Chondrocyte (in vitro differentiated cells): ENCODE measurements at regions not wholly inside any gene's neighbourhood (a gene's known extent, or its start where the extent isn't known, plus 50 kb on each side); places are given as distances from the start of the nearest gene placed in this dataset.

Experiments
- DNase-seq: peaks from one replicate; pipeline ENCODE4 v3.0.0; 2021; ENCODE audit warnings: mixed read lengths, low spot score
- H3K27ac Mint-ChIP-seq: one replicate; pipeline ENCODE4 v1.8.0; 2021; ENCODE audit warnings: mild to moderate bottlenecking, moderate library complexity, mixed read lengths; ENCODE audit not compliant: unreplicated experiment
- H3K27me3 Mint-ChIP-seq: 2 replicates; pipeline ENCODE4 v1.8.0; 2021; ENCODE audit warnings: low read depth, mixed read lengths
- H3K36me3 Mint-ChIP-seq: 2 replicates; pipeline ENCODE4 v1.8.0; 2021; ENCODE audit warnings: low read depth, mixed read lengths
- H3K4me1 Mint-ChIP-seq: 2 replicates; pipeline ENCODE4 v1.8.0; 2021; ENCODE audit warnings: low read depth, mild to moderate bottlenecking, mixed read lengths
- H3K4me3 Mint-ChIP-seq: one replicate; pipeline ENCODE4 v1.8.0; 2021; ENCODE audit warnings: mild to moderate bottlenecking, moderate library complexity, mixed read lengths; ENCODE audit not compliant: unreplicated experiment
- H3K9me3 Mint-ChIP-seq: 2 replicates; pipeline ENCODE4 v1.8.0; 2021; ENCODE audit warnings: low read depth, mixed read lengths
- CTCF ChIP-seq: fragments of 200-600 bp; sonication (generic); IDR thresholded peaks from 2 replicates; pipeline ENCODE4 v1.5.0; 2021; ENCODE audit warnings: antibody characterized with exemption, mild to moderate bottlenecking, moderate library complexity

GRCh38 chr1:239543873-239544272, 157.5 kb downstream of the CHRM3 start:
- no peak for TF ChIP-seq CTCF
- no peaks in the 10 kb centered on the region for H3K9me3 Mint-ChIP-seq
- H3K27ac Mint-ChIP-seq: no peak overlapping the region
- DNase-seq: no peak
- H3K27me3 Mint-ChIP-seq: peaks cover 3% of the 10 kb centered on the region
- no peak overlapping the region for H3K4me3 Mint-ChIP-seq
- no peaks in the 10 kb centered on the region for H3K36me3 Mint-ChIP-seq
- no peaks in the 10 kb centered on the region for H3K4me1 Mint-ChIP-seq

- no peak overlapping the region for H3K27ac Mint-ChIP-seq
- H3K27me3 Mint-ChIP-seq: no peaks in the 10 kb centered on the region
- no peaks in the 10 kb centered on the region for H3K9me3 Mint-ChIP-seq
- no peak for DNase-seq
- no peaks in the 10 kb centered on the region for H3K4me1 Mint-ChIP-seq
- H3K36me3 Mint-ChIP-seq: no peaks in the 10 kb centered on the region
- TF ChIP-seq CTCF: no peak
- no peak overlapping the region for H3K4me3 Mint-ChIP-seq
Observed at GRCh38 chr1:239545466-239545865, 159.1 kb downstream of the CHRM3 start.

DNA sequence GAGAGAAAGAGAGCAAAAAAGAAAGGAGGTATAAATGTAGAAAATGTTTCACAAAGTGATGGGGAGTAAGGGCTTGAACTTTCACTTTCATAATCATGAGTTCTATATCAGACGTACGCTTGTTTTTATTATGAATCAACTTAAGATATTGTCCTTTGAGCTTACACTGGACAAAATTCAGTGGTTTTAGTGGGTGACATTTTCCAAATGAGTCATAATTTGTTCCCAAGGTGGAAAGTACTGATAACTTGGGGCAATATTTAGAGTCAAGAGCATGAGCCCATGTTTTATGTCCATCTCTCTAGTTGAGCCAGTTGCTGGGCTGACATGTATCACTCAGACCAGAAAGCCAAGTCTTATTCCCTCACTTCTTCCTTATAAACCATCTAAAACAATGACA, 161.6 kb downstream of the CHRM3 start:
- Mint-ChIP-seq H3K4me3 (no peak overlapping the region), H3K9me3 (no peaks in the 10 kb centered on the region), H3K4me1 (no peaks in the 10 kb centered on the region), H3K27me3 (no peaks in the 10 kb centered on the region), H3K36me3 (no peaks in the 10 kb centered on the region), H3K27ac (no peak overlapping the region)
- DNase-seq: no peak
- TF ChIP-seq CTCF: no peak

- Mint-ChIP-seq H3K36me3 (no peaks in the 10 kb centered on the region), H3K27me3 (no peaks in the 10 kb centered on the region), H3K4me1 (no peaks in the 10 kb centered on the region), H3K9me3 (no peaks in the 10 kb centered on the region), H3K27ac (no peak overlapping the region), H3K4me3 (no peak overlapping the region)
- DNase-seq: no peak
- no peak for TF ChIP-seq CTCF
Observed at GRCh38 chr1:239550178-239550577, 163.8 kb downstream of the CHRM3 start.

- Mint-ChIP-seq H3K27me3 (peaks cover 3% of the 10 kb centered on the region), H3K4me3 (no peak overlapping the region), H3K27ac (no peak overlapping the region), H3K9me3 (no peaks in the 10 kb centered on the region), H3K36me3 (no peaks in the 10 kb centered on the region), H3K4me1 (no peaks in the 10 kb centered on the region)
- no peak for TF ChIP-seq CTCF
- no peak for DNase-seq
Observed at GRCh38 chr1:239555350-239555749, 169.0 kb downstream of the CHRM3 start.
